CD4-positive, alpha-beta T cell treated with Interleukin-17A for 1 hour (primary cell): ENCODE measurements at regions not wholly inside any gene's neighbourhood (a gene's known extent, or its start where the extent isn't known, plus 50 kb on each side); places are given as distances from the start of the nearest gene placed in this dataset.

Source experiments
- DNase-seq: peaks from one replicate; pipeline ENCODE4 v3.0.0-alpha.2; 2020

GRCh38 chr12:67853204-67853603 lies 136.0 kb upstream of the IFNG-AS1 start:
- no peak for DNase-seq

GRCh38 chr12:67854351-67854750 lies 134.9 kb upstream of the IFNG-AS1 start:
- no peak for DNase-seq

GRCh38 chr12:67855103-67855502 lies 134.1 kb upstream of the IFNG-AS1 start:
- DNase-seq, result no peak

GRCh38 chr12:67871231-67871630 lies 118.0 kb upstream of the IFNG-AS1 start:
- DNase-seq, result no peak

GRCh38 chr12:67873355-67873754 lies 115.9 kb upstream of the IFNG-AS1 start:
- DNase-seq, result no peak

- no peak for DNase-seq
Observed at GRCh38 chr12:67876305-67876915, 112.8 kb upstream of the IFNG-AS1 start.

- DNase-seq, result no peak
Observed at GRCh38 chr12:67877727-67878126, 111.5 kb upstream of the IFNG-AS1 start.

- DNase-seq, result no peak
Observed at GRCh38 chr12:67879937-67880336, 109.3 kb upstream of the IFNG-AS1 start.

GRCh38 chr12:67881565-67881964 lies 107.7 kb upstream of the IFNG-AS1 start:
- no peak for DNase-seq

GRCh38 chr12:67884596-67884995 lies 104.7 kb upstream of the IFNG-AS1 start:
- DNase-seq, result no peak

- no peak for DNase-seq
Observed at GRCh38 chr12:67885375-67886169, 103.7 kb upstream of the IFNG-AS1 start.

- DNase-seq, result no peak
Observed at GRCh38 chr12:67887065-67887464, 102.2 kb upstream of the IFNG-AS1 start.

- DNase-seq, result no peak
Observed at GRCh38 chr12:67889931-67890330, 99.3 kb upstream of the IFNG-AS1 start.

- DNase-seq, result no peak
Observed at GRCh38 chr12:67890726-67891258, 98.5 kb upstream of the IFNG-AS1 start.

GRCh38 chr12:67891596-67891995 lies 97.7 kb upstream of the IFNG-AS1 start:
- no peak for DNase-seq

GRCh38 chr12:67892259-67893021 lies 96.8 kb upstream of the IFNG-AS1 start:
- no peak for DNase-seq

GRCh38 chr12:67893022-67893580 lies 96.1 kb upstream of the IFNG-AS1 start:
- DNase-seq, result no peak

- peak; percentile 6 for DNase-seq
Observed at GRCh38 chr12:67900418-67900817, 88.8 kb upstream of the IFNG-AS1 start.

- DNase-seq, result no peak
Observed at GRCh38 chr12:67909091-67909531, 80.1 kb upstream of the IFNG-AS1 start.

- DNase-seq, result no peak
Observed at GRCh38 chr12:67909681-67910080, 79.6 kb upstream of the IFNG-AS1 start.

GRCh38 chr12:67910360-67911274 lies 78.6 kb upstream of the IFNG-AS1 start:
- no peak for DNase-seq

GRCh38 chr12:67911275-67911600 lies 78.0 kb upstream of the IFNG-AS1 start:
- DNase-seq, result no peak
